Testis (tissue), 2 donors: ENCODE measurements at regions not wholly inside any gene's neighbourhood (a gene's known extent, or its start where the extent isn't known, plus 50 kb on each side); places are given as distances from the start of the nearest gene placed in this dataset.

Source experiments
- DNase-seq: peaks from one replicate; pipeline ENCODE4 v3.0.0-alpha.2; 2019
- H3K27ac ChIP-seq, 2 donors: fragments of 200-600 bp; sonication (generic); one replicate each; pipeline ENCODE4 v1.5.1; 2019
- H3K27me3 ChIP-seq: fragments of 200-600 bp; sonication (generic); one replicate; pipeline ENCODE4 v1.5.1; 2019
- H3K36me3 ChIP-seq: fragments of 200-600 bp; sonication (generic); one replicate; pipeline ENCODE4 v1.5.1; 2017; ENCODE audit warnings: low read depth; ENCODE audit errors: missing control alignments
- H3K4me1 ChIP-seq: fragments of 200-600 bp; sonication (generic); one replicate; pipeline ENCODE4 v1.5.1; 2019
- H3K4me3 ChIP-seq, 2 donors: fragments of 200-600 bp; sonication (generic); one replicate each; pipeline ENCODE4 v1.5.1; 2017 to 2019
- H3K9me3 ChIP-seq: fragments of 200-600 bp; sonication (generic); one replicate; pipeline ENCODE4 v1.5.1; 2017
- POLR2A ChIP-seq: fragments of 450-650 bp; IDR thresholded peaks from one replicate; pipeline ENCODE4 v1.6.1; 2017; ENCODE audit warnings: antibody characterized with exemption, mild to moderate bottlenecking, moderate library complexity
- WGBS, 2 donors: methylation state at CpG; one replicate each; pipeline ENCODE4 v1.1.5; 2018; 5-methylcytosine and 5-hydroxymethylcytosine counted together
- intact Hi-C: fragments of 100-400 bp; cut with DNase I; formaldehyde crosslinking; loops from one replicate; pipeline ENCODE4 v1.15.1; 2023; ENCODE audit warnings: low total_unique reads
- TF ChIP-seq, protein P1 (sequence below), 3 experiments: fragments of 450-650 bp in 2 of 3; fragments of 200-600 bp in 1 of 3; sonication (generic) in 1 of 3; IDR thresholded peaks; one replicate each; pipeline ENCODE4 v1.5.1; 2016 to 2019; ENCODE audit warnings: antibody characterized with exemption in 3 of 3, mild to moderate bottlenecking in 2 of 3, moderate library complexity in 1 of 3

DNA sequence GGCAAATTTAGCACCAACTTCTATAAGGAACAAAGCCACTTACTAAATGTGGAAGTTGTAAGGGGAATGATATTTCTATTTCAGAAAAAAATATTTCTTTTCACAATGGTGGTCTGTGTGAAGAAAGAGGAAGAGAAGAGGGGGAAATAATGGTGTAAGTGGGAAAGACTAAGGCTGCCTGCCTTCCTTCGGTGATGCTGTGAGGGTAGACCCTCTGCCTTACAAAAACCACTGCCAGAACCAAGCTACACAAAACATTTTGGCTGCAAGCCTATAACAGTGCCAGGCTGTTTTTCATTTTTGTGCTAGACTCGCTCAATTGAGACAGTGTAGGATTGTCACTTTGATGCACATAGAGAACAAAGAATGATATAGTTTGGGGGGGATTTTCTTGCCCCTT is 286.6 kb downstream of the ZEB2 start:
- intact Hi-C loops, result no loop called here
- TF ChIP-seq, protein P1, sequence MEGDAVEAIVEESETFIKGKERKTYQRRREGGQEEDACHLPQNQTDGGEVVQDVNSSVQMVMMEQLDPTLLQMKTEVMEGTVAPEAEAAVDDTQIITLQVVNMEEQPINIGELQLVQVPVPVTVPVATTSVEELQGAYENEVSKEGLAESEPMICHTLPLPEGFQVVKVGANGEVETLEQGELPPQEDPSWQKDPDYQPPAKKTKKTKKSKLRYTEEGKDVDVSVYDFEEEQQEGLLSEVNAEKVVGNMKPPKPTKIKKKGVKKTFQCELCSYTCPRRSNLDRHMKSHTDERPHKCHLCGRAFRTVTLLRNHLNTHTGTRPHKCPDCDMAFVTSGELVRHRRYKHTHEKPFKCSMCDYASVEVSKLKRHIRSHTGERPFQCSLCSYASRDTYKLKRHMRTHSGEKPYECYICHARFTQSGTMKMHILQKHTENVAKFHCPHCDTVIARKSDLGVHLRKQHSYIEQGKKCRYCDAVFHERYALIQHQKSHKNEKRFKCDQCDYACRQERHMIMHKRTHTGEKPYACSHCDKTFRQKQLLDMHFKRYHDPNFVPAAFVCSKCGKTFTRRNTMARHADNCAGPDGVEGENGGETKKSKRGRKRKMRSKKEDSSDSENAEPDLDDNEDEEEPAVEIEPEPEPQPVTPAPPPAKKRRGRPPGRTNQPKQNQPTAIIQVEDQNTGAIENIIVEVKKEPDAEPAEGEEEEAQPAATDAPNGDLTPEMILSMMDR (IDR thresholded peaks at IDR 0.05), result no peak
- no peaks in the 10 kb centered on the region for H3K27me3 ChIP-seq
- no peaks in the 10 kb centered on the region for H3K36me3 ChIP-seq
- no peaks in the 10 kb centered on the region for H3K4me1 ChIP-seq
- 70 to 81% methylated on average over 2 of the region's 2 CpGs for WGBS, 2 donors
- H3K9me3 ChIP-seq, result no peaks in the 10 kb centered on the region
- DNase-seq, result no peak
- no peak overlapping the region for H3K4me3 ChIP-seq
- no peak overlapping the region for H3K27ac ChIP-seq

DNA sequence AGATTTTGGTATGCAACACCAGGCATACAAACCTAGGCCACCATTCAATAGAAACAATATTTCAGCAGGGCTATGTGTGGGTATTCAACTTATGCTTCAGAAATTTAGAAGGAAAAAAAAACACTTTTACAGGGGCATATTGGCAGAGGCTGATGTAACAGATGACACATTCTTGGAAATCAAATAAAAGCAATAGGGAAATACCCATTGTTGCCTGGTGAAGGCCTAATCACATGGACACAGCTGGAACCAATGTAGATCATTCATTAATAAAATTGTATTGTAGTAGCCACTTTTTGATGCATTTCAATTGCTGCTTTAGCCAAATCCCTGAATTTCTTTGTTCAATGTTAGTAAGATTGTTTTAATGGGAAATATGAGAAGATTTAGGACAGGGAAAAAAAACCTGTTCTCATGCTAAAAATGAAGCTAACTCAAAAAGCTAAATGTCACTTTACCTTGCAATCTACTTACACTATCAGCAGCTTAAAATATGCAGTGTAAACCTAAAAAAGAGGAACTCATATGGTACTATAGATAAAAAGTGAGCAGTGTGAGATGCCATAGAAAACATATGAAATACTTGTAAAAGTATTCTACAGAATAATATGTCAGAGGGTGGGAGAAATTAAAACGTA is 289.4 kb downstream of the ZEB2 start:
- Histone ChIP-seq H3K9me3 (no peaks in the 10 kb centered on the region), H3K4me3 (no peak overlapping the region), H3K36me3 (no peaks in the 10 kb centered on the region), H3K4me1 (no peaks in the 10 kb centered on the region), H3K27me3 (no peaks in the 10 kb centered on the region), H3K27ac (no peak overlapping the region)
- TF ChIP-seq, protein P1 (IDR thresholded peaks at IDR 0.05), result no peak
- no peak for TF ChIP-seq POLR2A
- no peak for DNase-seq
- intact Hi-C loops, result no loop called here
- 83 to 88% methylated on average over 1 of the region's 1 CpG for whole genome bisulfite sequencing, 2 donors

DNA sequence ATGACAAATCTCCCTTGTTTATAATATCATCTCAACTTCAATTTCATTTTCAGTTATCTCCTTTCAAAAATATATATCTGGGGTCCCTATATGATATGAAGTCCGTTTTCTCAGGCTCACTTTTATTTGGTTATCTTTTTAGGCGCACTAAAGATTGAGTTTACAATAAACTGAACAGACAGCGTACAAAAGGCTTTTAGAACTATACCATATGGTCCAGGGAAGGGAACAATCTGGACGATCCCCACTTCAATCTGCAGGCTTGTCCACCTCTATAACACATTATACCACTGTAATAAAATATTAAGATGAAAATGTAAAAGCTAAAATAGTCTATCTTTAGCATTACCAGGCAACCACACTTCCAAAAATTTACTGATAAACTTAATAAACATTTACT is 289.9 kb downstream of the ZEB2 start:
- TF ChIP-seq, protein P1 (IDR thresholded peaks at IDR 0.05), result no peak
- no peak for TF ChIP-seq POLR2A
- no peak for DNase-seq
- intact Hi-C loops, result no loop called here

DNA sequence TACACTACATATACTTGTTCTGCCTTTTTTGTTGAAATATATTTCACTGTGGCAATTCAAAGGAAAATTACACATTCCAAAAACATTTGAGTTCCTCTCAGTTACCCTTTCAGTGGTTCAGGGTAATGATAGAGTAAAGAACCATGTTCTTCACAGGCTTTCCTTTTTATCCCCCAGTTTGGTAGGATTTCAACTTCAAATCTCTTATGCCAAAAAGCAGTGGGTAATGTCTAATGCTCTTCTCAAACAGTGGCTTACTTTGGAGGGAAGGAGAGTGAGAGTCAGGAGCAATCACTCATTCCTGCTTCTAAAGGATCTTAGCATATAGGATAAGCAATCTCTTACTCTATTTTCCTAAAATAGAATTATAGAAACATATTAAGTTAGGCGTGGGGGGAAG is 290.6 kb downstream of the ZEB2 start:
- no peaks in the 10 kb centered on the region for H3K36me3 ChIP-seq
- TF ChIP-seq, protein P1 (IDR thresholded peaks at IDR 0.05), result no peak
- TF ChIP-seq POLR2A, result no peak
- 83 to 90% methylated on average over 1 of the region's 1 CpG for WGBS, 2 donors
- DNase-seq, result no peak
- no peak overlapping the region for H3K27ac ChIP-seq
- H3K4me3 ChIP-seq, result no peak overlapping the region
- H3K27me3 ChIP-seq, result no peaks in the 10 kb centered on the region
- intact Hi-C loops, result no loop called here
- no peaks in the 10 kb centered on the region for H3K4me1 ChIP-seq
- H3K9me3 ChIP-seq, result no peaks in the 10 kb centered on the region

More for the DNA sequence above, 289.9 kb downstream of the ZEB2 start:
- Histone ChIP-seq H3K4me1 (no peaks in the 10 kb centered on the region), H3K9me3 (no peaks in the 10 kb centered on the region), H3K4me3 (no peak overlapping the region), H3K36me3 (no peaks in the 10 kb centered on the region), H3K27me3 (no peaks in the 10 kb centered on the region), H3K27ac (no peak overlapping the region)
- WGBS, 2 donors, result 90% methylated on average over 4 of the region's 4 CpGs

DNA sequence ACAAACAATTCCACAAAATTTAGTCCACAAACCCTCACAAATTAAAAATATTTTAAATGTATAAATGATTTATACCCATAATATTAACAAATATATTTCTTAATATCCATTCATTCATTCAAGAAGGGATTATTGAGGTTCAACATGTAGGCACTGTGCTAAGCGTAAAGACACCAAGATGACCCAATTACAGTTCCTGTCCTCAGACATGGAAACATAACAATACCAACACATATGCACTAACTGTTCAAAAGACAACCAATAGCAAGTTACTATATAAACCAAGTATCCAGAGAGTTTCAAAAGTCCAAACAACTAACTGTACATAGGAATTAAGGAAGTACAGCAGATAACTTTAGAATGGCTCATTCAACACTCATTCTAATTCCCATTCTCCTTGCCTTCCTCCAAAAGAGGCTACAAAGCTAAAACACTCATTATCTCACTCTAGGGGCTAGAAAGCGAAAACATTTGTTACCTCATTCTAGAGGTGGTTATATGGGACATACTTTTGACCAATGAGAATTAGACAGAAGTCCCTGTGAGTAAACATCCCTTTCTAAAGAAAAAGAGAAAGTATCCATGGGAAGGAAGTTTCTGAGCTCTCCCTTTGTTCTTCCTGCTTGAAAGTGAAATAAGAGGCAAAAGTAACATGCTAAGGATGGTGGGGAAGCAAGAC is 292.4 kb downstream of the ZEB2 start:
- 95 to 96% methylated on average over 2 of the region's 2 CpGs for WGBS, 2 donors
- Histone ChIP-seq H3K27ac (no peak overlapping the region), H3K4me1 (no peaks in the 10 kb centered on the region), H3K27me3 (no peaks in the 10 kb centered on the region), H3K9me3 (no peaks in the 10 kb centered on the region), H3K36me3 (no peaks in the 10 kb centered on the region), H3K4me3 (no peak overlapping the region)
- intact Hi-C loops, result no loop called here
- no peak for DNase-seq
- TF ChIP-seq, protein P1 (IDR thresholded peaks at IDR 0.05), result no peak
- no peak for TF ChIP-seq POLR2A
